NCI-H226 (cell line): ENCODE measurements at regions not wholly inside any gene's neighbourhood (a gene's known extent, or its start where the extent isn't known, plus 50 kb on each side); places are given as distances from the start of the nearest gene placed in this dataset.

ENCODE experiments used
- DNase-seq: peaks from one replicate; pipeline ENCODE4 v3.0.0-alpha.2; 2015

- DNase-seq = no peak
These were observed 58.6 kb upstream of the DMAC1 start for GRCh38 chr9:7858166-7858565.

- no peak for DNase-seq
These were observed 55.2 kb upstream of the DMAC1 start for GRCh38 chr9:7854763-7855162.
